CD14-positive monocyte (primary cell): ENCODE measurements at regions not wholly inside any gene's neighbourhood (a gene's known extent, or its start where the extent isn't known, plus 50 kb on each side); places are given as distances from the start of the nearest gene placed in this dataset.

Experiments
- DNase-seq, 3 donors: peaks; one replicate each; pipeline ENCODE4 v3.0.0-alpha.2; 2011 to 2022
- H2AFZ ChIP-seq: 2 replicates; pipeline ENCODE4 v1.6.0; 2012; ENCODE audit warnings: mild to moderate bottlenecking, low read depth, low read length, inconsistent platforms; ENCODE audit not compliant: insufficient read depth, poor library complexity, severe bottlenecking
- H3K27ac ChIP-seq, 2 donors: 1 replicate in 1 of 2; 2 replicates in 1 of 2; pipeline ENCODE4 v1.5.1; 2012 to 2013; ENCODE audit warnings: low read length in 2 of 2, control low read depth in 1 of 2, inconsistent platforms in 1 of 2, low read depth in 1 of 2, mild to moderate bottlenecking in 1 of 2
- H3K27me3 ChIP-seq, 2 donors: one replicate each; pipeline versions ENCODE4 v1.6.0 to v1.6.1; 2011 to 2013; ENCODE audit warnings: low read length in 2 of 2; ENCODE audit not compliant: control insufficient read depth in 2 of 2, insufficient read depth in 2 of 2
- H3K36me3 ChIP-seq, 2 donors: replicated peaks in 1 of 2; 1 replicate in 1 of 2; 2 replicates in 1 of 2; pipeline versions ENCODE4 v1.5.1 to v1.6.1; 2012 to 2013; ENCODE audit warnings: low read length in 2 of 2, control low read depth in 1 of 2, inconsistent platforms in 1 of 2, mild to moderate bottlenecking in 1 of 2; ENCODE audit not compliant: insufficient read depth in 2 of 2, control insufficient read depth in 1 of 2
- H3K4me1 ChIP-seq, 2 donors: 1 replicate in 1 of 2; 2 replicates in 1 of 2; pipeline versions ENCODE4 v1.5.1 to v1.6.1; 2012 to 2013; ENCODE audit warnings: low read length in 2 of 2, control low read depth in 1 of 2, inconsistent platforms in 1 of 2, mild to moderate bottlenecking in 1 of 2, moderate library complexity in 1 of 2; ENCODE audit not compliant: insufficient read depth in 2 of 2, control insufficient read depth in 1 of 2
- H3K4me2 ChIP-seq: replicated peaks from 2 replicates; pipeline ENCODE3; 2012; ENCODE audit warnings: low read length, moderate library complexity, mild to moderate bottlenecking; ENCODE audit not compliant: poor library complexity, severe bottlenecking; ENCODE audit errors: extremely low read depth
- H3K4me3 ChIP-seq, 3 experiments: fragments of 200-600 bp in 1 of 3; sonication (generic) in 1 of 3; replicated peaks in 1 of 3; 1 replicate in 2 of 3; 2 replicates in 1 of 3; pipeline ENCODE4 v1.5.1; 2011 to 2013; ENCODE audit warnings: low read length in 3 of 3, mild to moderate bottlenecking in 3 of 3, control low read depth in 2 of 3, low read depth in 2 of 3, inconsistent platforms in 1 of 3, moderate library complexity in 1 of 3
- H3K79me2 ChIP-seq: 2 replicates; pipeline ENCODE4 v1.6.0; 2012; ENCODE audit warnings: mild to moderate bottlenecking, control low read depth, inconsistent platforms, low read length, moderate library complexity; ENCODE audit not compliant: insufficient read depth
- H3K9ac ChIP-seq: 2 replicates; pipeline ENCODE4 v1.6.0; 2017; ENCODE audit warnings: low read length, mild to moderate bottlenecking; ENCODE audit not compliant: insufficient read depth, poor library complexity, severe bottlenecking
- H3K9me3 ChIP-seq, 2 donors: replicated peaks in 1 of 2; 1 replicate in 1 of 2; 2 replicates in 1 of 2; pipeline versions ENCODE4 v1.5.1 to v1.6.1; 2012 to 2013; ENCODE audit warnings: low read length in 2 of 2, control low read depth in 1 of 2; ENCODE audit not compliant: control insufficient read depth in 1 of 2, insufficient read depth in 1 of 2
- H4K20me1 ChIP-seq: 2 replicates; pipeline ENCODE4 v1.6.0; 2012; ENCODE audit warnings: mild to moderate bottlenecking, low read length, control low read depth, moderate library complexity; ENCODE audit not compliant: insufficient read depth
- H3K27ac Mint-ChIP-seq, 7 donors: one replicate each; pipeline ENCODE4 v1.8.0; 2020; ENCODE audit warnings: mild to moderate bottlenecking in 7 of 7, mixed read lengths in 7 of 7, moderate library complexity in 6 of 7, inconsistent platforms in 2 of 7
- H3K27me3 Mint-ChIP-seq, 3 donors: one replicate each; pipeline ENCODE4 v1.8.0; 2021 to 2022; ENCODE audit warnings: low read depth in 3 of 3, mild to moderate bottlenecking in 3 of 3, mixed read lengths in 3 of 3, moderate library complexity in 3 of 3, inconsistent platforms in 1 of 3
- H3K36me3 Mint-ChIP-seq, 2 donors: one replicate each; pipeline ENCODE4 v1.8.0; 2020; ENCODE audit warnings: mixed read lengths in 2 of 2, inconsistent platforms in 1 of 2, mild to moderate bottlenecking in 1 of 2
- H3K4me1 Mint-ChIP-seq: one replicate; pipeline ENCODE4 v1.8.0; 2020; ENCODE audit warnings: mild to moderate bottlenecking, mixed read lengths
- H3K4me3 Mint-ChIP-seq, 2 donors: one replicate each; pipeline ENCODE4 v1.8.0; 2020; ENCODE audit warnings: mild to moderate bottlenecking in 2 of 2, mixed read lengths in 2 of 2, moderate library complexity in 1 of 2
- H3K9me3 Mint-ChIP-seq, 7 donors: one replicate each; pipeline ENCODE4 v1.8.0; 2020 to 2022; ENCODE audit warnings: mixed read lengths in 7 of 7, mild to moderate bottlenecking in 6 of 7, moderate library complexity in 6 of 7, inconsistent platforms in 2 of 7
- WGBS: methylation state at CpG from one replicate; pipeline ENCODE4 v1.1.5; 2013; ENCODE audit warnings: missing lambda C conversion rate; ENCODE audit not compliant: insufficient coverage; 5-methylcytosine and 5-hydroxymethylcytosine counted together
- intact Hi-C, 2 donors: fragments of 100-400 bp; cut with micrococcal nuclease; formaldehyde crosslinking; loops; one replicate each; pipeline versions ENCODE4 v1.15.0 to v1.15.1; 2023
- TF ChIP-seq, protein P1 (sequence below): fragments of 200-600 bp; IDR thresholded peaks from one replicate; pipeline ENCODE4 v1.8.0; 2022; ENCODE audit warnings: antibody characterized with exemption, mild to moderate bottlenecking

DNA sequence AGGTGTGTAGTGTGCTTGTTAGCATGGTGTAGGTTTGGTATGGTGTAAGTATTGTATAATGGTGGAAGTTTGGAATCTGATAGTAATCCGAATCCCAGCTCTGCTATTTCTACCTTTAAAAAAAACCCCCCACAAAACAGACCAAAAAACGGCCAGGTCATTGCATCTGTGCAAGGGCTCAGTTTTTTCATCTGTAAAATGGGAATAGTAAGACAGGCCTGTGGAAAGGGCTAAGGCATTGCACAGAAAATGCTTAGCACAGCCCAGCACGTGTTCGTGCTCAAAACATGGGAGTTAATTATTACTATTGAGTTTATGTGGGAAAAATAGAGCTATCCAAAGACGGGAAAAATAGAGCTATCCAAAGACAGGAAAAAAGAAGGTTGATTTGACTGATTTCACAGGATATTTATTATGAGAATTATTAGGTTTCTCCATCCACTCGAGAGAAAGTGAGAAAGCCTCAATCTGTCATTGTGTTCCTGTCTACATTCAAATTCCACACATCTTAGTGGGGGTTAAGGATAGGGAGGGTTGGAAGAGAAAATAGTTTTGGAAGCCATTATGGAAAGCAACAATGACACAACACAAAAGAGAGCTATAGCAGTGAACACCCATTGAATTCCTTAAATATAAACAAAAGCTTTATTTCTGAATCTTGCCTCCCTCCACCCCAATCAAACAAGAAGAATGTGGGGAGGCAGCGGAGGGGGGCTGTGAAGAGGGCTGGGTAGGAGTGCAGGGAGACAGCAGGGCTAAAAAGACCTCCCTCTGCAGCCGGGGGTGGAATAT is 126.8 kb upstream of the MAX start:
- intact Hi-C loops, result loop anchor here in 1 of 2 donors (10.0 kb wide), 1 partner anchor 596 kb away; no protein-coding TSS in a partner anchor
- peak overlapping the region; percentile 88 to 98 for H3K4me3 Mint-ChIP-seq
- H3K27me3 Mint-ChIP-seq, result peaks cover 2 to 7% (median 3%) of the 10 kb centered on the region in 3 donors
- DNase-seq, result no peak
- Histone ChIP-seq H3K27ac (peak overlapping the region in 1 of 2 donors; percentile 84), H3K9ac (peak overlapping the region; percentile 74), H4K20me1 (no peaks in the 10 kb centered on the region), H3K79me2 (no peaks in the 10 kb centered on the region), H3K36me3 (no peaks in the 10 kb centered on the region), H3K27me3 (no peaks in the 10 kb centered on the region), H3K4me3 (peak overlapping the region; percentile 61 to 84 (median 82)), H2AFZ (peak overlapping the region; percentile 86), H3K4me2 (peak overlapping the region; percentile 82), H3K4me1 (peaks cover 8 to 10% of the 10 kb centered on the region in 2 donors), H3K9me3 (no peaks in the 10 kb centered on the region)
- H3K36me3 Mint-ChIP-seq, result no peaks in the 10 kb centered on the region
- H3K27ac Mint-ChIP-seq, result peak overlapping the region in 5 of 7 donors; percentile 40 to 94 (median 93)
- WGBS, result 80% methylated on average over 1 of the region's 8 CpGs
- no peaks in the 10 kb centered on the region for H3K9me3 Mint-ChIP-seq
- TF ChIP-seq, protein P1, sequence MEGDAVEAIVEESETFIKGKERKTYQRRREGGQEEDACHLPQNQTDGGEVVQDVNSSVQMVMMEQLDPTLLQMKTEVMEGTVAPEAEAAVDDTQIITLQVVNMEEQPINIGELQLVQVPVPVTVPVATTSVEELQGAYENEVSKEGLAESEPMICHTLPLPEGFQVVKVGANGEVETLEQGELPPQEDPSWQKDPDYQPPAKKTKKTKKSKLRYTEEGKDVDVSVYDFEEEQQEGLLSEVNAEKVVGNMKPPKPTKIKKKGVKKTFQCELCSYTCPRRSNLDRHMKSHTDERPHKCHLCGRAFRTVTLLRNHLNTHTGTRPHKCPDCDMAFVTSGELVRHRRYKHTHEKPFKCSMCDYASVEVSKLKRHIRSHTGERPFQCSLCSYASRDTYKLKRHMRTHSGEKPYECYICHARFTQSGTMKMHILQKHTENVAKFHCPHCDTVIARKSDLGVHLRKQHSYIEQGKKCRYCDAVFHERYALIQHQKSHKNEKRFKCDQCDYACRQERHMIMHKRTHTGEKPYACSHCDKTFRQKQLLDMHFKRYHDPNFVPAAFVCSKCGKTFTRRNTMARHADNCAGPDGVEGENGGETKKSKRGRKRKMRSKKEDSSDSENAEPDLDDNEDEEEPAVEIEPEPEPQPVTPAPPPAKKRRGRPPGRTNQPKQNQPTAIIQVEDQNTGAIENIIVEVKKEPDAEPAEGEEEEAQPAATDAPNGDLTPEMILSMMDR, result no peak
- peaks cover 26% of the 10 kb centered on the region for H3K4me1 Mint-ChIP-seq

DNA sequence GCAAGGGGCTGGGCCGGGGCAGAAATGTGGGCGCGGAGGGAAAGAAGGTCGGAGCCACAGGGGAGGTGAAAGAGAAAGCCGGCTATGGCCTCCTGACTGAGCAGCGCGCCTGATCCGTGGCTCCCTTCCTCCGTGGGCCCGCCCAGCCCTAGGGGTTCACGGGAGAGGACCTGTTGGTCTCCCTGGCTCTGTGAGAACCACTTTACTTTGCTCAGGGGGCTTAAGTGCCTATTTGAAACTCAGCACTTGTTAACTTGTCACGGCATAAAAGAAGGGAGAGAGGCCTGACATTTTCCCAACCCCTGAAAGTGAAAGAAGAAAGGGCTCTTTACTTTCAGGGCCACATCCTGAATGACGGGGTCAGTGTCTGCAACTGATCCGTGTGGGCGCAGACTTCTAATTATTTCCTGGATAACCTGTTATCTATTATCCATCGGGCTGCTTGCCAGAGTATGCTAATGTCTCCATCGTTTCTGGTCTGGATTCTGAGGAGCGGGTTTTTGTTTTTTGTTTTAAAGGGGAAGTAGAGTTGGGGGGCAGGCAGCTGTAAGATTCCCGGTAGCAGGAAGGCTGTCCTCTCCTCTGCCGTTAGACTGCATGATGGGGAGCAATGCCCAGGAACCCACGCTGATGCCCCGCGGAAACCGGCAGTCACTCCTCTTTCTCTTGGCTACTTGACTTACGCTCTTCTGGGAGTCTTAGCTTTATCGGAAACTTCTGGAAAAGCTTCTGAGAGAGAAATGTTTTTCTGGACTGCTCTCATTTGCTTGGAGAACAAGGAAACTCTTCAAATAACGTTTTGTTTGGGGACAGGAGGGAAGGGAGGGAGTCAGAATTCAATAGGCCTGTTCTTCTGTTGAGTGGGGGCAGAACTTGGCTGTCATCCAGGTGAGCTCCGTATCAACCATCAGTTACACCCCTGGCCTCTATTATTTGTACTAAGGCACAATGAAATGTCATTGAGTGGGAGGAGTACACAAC is 127.7 kb upstream of the MAX start:
- H3K36me3 Mint-ChIP-seq, result no peaks in the 10 kb centered on the region

More for the DNA sequence above, 127.7 kb upstream of the MAX start:
- Histone ChIP-seq H3K4me3 (peak overlapping the region; percentile 61 to 84 (median 82)), H3K9ac (peak overlapping the region; percentile 74), H3K27me3 (no peaks in the 10 kb centered on the region), H3K27ac (peak overlapping the region in 1 of 2 donors; percentile 84), H3K9me3 (no peaks in the 10 kb centered on the region), H3K4me1 (peaks cover 8 to 10% of the 10 kb centered on the region in 2 donors), H3K4me2 (peak overlapping the region; percentile 82), H3K36me3 (no peaks in the 10 kb centered on the region), H4K20me1 (no peaks in the 10 kb centered on the region), H3K79me2 (no peaks in the 10 kb centered on the region), H2AFZ (peak overlapping the region; percentile 86)
- peak in 2 of 3 donors; percentile 25 for DNase-seq
- WGBS, result 10% methylated on average over 16 of the region's 28 CpGs
- Mint-ChIP-seq H3K4me3 (peak overlapping the region; percentile 88 to 98), H3K9me3 (no peaks in the 10 kb centered on the region), H3K27me3 (peaks cover 2 to 7% (median 5%) of the 10 kb centered on the region in 3 donors), H3K27ac (peak overlapping the region; percentile 80 to 96 (median 93)), H3K4me1 (peaks cover 20% of the 10 kb centered on the region)
- TF ChIP-seq, protein P1, result no peak
- intact Hi-C loops, result loop anchor here in 1 of 2 donors (10.0 kb wide), 1 partner anchor 595 kb away; no protein-coding TSS in a partner anchor
